GM19240 (cell line): ENCODE measurements at regions not wholly inside any gene's neighbourhood (a gene's known extent, or its start where the extent isn't known, plus 50 kb on each side); places are given as distances from the start of the nearest gene placed in this dataset.
"Not testable (repeated sequence)": the region's sequence is repeated elsewhere in the genome, so short reads cannot be mapped to it uniquely, and the experiment has no call there.

Experiments used
- DNase-seq: peaks from one replicate; pipeline ENCODE4 v3.0.0; 2011; ENCODE audit warnings: low spot score; ENCODE audit not compliant: insufficient read length

GRCh38 chr4:177178246-177178645 is 131.4 kb upstream of the NEIL3 start:
- no peak for DNase-seq

- no peak for DNase-seq
Observed at GRCh38 chr4:177182166-177182565, 127.5 kb upstream of the NEIL3 start.

- no peak for DNase-seq
Observed at GRCh38 chr4:177182728-177183127, 126.9 kb upstream of the NEIL3 start.

GRCh38 chr4:177185151-177185550 is 124.5 kb upstream of the NEIL3 start:
- no peak for DNase-seq

- no peak for DNase-seq
Observed at GRCh38 chr4:177185579-177185978, 124.1 kb upstream of the NEIL3 start.

- no peak for DNase-seq
Observed at GRCh38 chr4:177187371-177187770, 122.3 kb upstream of the NEIL3 start.

GRCh38 chr4:177190995-177191580 is 118.6 kb upstream of the NEIL3 start:
- no peak for DNase-seq

- no peak for DNase-seq
Observed at GRCh38 chr4:177191586-177191985, 118.1 kb upstream of the NEIL3 start.

GRCh38 chr4:177191991-177192390 is 117.7 kb upstream of the NEIL3 start:
- no peak for DNase-seq

GRCh38 chr4:177193024-177193715 is 116.5 kb upstream of the NEIL3 start:
- DNase-seq: not testable (repeated sequence)

- no peak for DNase-seq
Observed at GRCh38 chr4:177194906-177195305, 114.8 kb upstream of the NEIL3 start.

- DNase-seq: no peak
Observed at GRCh38 chr4:177196615-177197014, 113.1 kb upstream of the NEIL3 start.

GRCh38 chr4:177201614-177202013 is 108.1 kb upstream of the NEIL3 start:
- no peak for DNase-seq

GRCh38 chr4:177204126-177204525 is 105.5 kb upstream of the NEIL3 start:
- no peak for DNase-seq

GRCh38 chr4:177214935-177215334 is 94.7 kb upstream of the NEIL3 start:
- no peak for DNase-seq

- no peak for DNase-seq
Observed at GRCh38 chr4:177220376-177220775, 89.3 kb upstream of the NEIL3 start.

- DNase-seq: no peak
Observed at GRCh38 chr4:177222781-177223180, 86.9 kb upstream of the NEIL3 start.

GRCh38 chr4:177225605-177226004 is 84.1 kb upstream of the NEIL3 start:
- DNase-seq: no peak

GRCh38 chr4:177227636-177228035 is 82.0 kb upstream of the NEIL3 start:
- no peak for DNase-seq

GRCh38 chr4:177228599-177228998 is 81.1 kb upstream of the NEIL3 start:
- no peak for DNase-seq

GRCh38 chr4:177229331-177229730 is 80.3 kb upstream of the NEIL3 start:
- no peak for DNase-seq

GRCh38 chr4:177232473-177232872 is 77.2 kb upstream of the NEIL3 start:
- no peak for DNase-seq

GRCh38 chr4:177235026-177235425 is 74.6 kb upstream of the NEIL3 start:
- DNase-seq: no peak
